Neural cell (in vitro differentiated cells): ENCODE measurements at regions not wholly inside any gene's neighbourhood (a gene's known extent, or its start where the extent isn't known, plus 50 kb on each side); places are given as distances from the start of the nearest gene placed in this dataset.

Experiments
- EP300 ChIP-seq: fragments of 450-650 bp; conservative IDR thresholded peaks from 2 replicates; pipeline ENCODE4 v1.6.1; 2014; ENCODE audit warnings: antibody characterized with exemption, mild to moderate bottlenecking, moderate library complexity; ENCODE audit not compliant: poor library complexity, severe bottlenecking
- EZH2 ChIP-seq: fragments of 200-600, 300-800 bp; shearing (Covaris generic), sonication (generic); IDR thresholded peaks from 2 replicates; pipeline ENCODE4 v1.6.1; 2014; ENCODE audit warnings: antibody characterized with exemption, low read length, borderline replicate concordance, mild to moderate bottlenecking; ENCODE audit not compliant: insufficient read depth, poor library complexity, severe bottlenecking
- POLR2AphosphoS5 ChIP-seq: IDR thresholded peaks from 2 replicates; pipeline ENCODE4 v1.6.1; 2012
- RAD21 ChIP-seq: fragments of 450-650 bp; conservative IDR thresholded peaks from 2 replicates; pipeline ENCODE4 v1.6.1; 2014; ENCODE audit warnings: antibody characterized with exemption, mild to moderate bottlenecking, moderate library complexity
- TAF1 ChIP-seq: IDR thresholded peaks from 2 replicates; pipeline ENCODE4 v1.6.1; 2012; ENCODE audit warnings: low read depth
- TF ChIP-seq, protein P1 (sequence below): fragments of 450-650 bp; IDR thresholded peaks from 2 replicates; pipeline ENCODE4 v1.5.1; 2014; ENCODE audit warnings: antibody characterized with exemption, mild to moderate bottlenecking, moderate library complexity; ENCODE audit not compliant: poor library complexity, severe bottlenecking

DNA sequence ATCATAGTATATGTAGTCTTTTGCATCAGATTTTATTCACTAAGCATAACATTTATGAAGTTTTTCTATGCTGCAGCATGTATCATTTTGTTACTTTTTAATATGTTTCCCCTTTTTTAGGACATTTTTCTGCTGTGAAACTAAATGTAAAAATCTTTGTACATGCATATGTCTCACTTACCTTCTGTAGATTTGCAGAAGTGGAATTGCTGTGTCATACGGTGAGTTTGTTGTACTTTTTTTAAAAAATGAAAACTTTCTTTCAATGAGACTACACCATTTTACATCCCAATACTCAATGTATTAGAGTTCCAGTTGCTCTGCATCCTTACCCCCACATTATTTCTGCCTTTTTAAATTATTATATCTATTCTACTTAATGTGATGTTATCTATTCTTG lies 868.9 kb downstream of the PDHA2 start:
- TF ChIP-seq, protein P1, sequence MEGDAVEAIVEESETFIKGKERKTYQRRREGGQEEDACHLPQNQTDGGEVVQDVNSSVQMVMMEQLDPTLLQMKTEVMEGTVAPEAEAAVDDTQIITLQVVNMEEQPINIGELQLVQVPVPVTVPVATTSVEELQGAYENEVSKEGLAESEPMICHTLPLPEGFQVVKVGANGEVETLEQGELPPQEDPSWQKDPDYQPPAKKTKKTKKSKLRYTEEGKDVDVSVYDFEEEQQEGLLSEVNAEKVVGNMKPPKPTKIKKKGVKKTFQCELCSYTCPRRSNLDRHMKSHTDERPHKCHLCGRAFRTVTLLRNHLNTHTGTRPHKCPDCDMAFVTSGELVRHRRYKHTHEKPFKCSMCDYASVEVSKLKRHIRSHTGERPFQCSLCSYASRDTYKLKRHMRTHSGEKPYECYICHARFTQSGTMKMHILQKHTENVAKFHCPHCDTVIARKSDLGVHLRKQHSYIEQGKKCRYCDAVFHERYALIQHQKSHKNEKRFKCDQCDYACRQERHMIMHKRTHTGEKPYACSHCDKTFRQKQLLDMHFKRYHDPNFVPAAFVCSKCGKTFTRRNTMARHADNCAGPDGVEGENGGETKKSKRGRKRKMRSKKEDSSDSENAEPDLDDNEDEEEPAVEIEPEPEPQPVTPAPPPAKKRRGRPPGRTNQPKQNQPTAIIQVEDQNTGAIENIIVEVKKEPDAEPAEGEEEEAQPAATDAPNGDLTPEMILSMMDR = no peak
- TF ChIP-seq RAD21 (no peak), EZH2 (no peak), EP300 (no peak), TAF1 (no peak), POLR2AphosphoS5 (no peak)
